HepG2 (cell line): ENCODE measurements at regions not wholly inside any gene's neighbourhood (a gene's known extent, or its start where the extent isn't known, plus 50 kb on each side); places are given as distances from the start of the nearest gene placed in this dataset.

Experiments used
- ATAC-seq: fragments of 200-7000 bp; cut with Tn5 transposase; 3 replicates; pipeline ENCODE4 v1.9.1; 2020; ENCODE audit warnings: mild to moderate bottlenecking, moderate library complexity
- BruUV-seq: library from RNA; stranded (reverse); fragments of 400-500 nt; replicated peaks from 2 replicates; lab custom pipeline; 2021; lab: Mats Ljungman, UMichigan
- CTCF ChIA-PET: fragments of 300-600 bp; formaldehyde crosslinking; extraction: SDS; loops from one replicate; lab custom pipeline; 2021; ENCODE audit warnings: low total read pairs, inconsistent platforms, low intra/inter-chr PET ratio; lab: Yijun Ruan, JAX
- POLR2A ChIA-PET: fragments of 350-600 bp; sonication (Branson Sonifier 250); formaldehyde crosslinking; loops from one replicate; lab custom pipeline; 2020; ENCODE audit warnings: antibody characterized with exemption, inconsistent platforms; lab: Yijun Ruan, JAX
- DNase-seq: peaks from one replicate; pipeline ENCODE4 v3.0.0-alpha.2; 2015; ENCODE audit warnings: low spot score
- FAIRE-seq: peaks from 3 replicates; lab custom pipeline; 2011; peaks lifted over from hg19 to GRCh38; lab: Jason Lieb, UNC
- H2AFZ ChIP-seq: one replicate; pipeline ENCODE4 v1.6.1; 2011; ENCODE audit warnings: low read length, inconsistent platforms
- H3K27ac ChIP-seq: fragments of 300-600 bp; 3 replicates; pipeline ENCODE4 v1.8.0; 2011; ENCODE audit warnings: mixed run types, mild to moderate bottlenecking, mixed read lengths, low read length, inconsistent platforms; ENCODE audit not compliant: insufficient read depth; ENCODE audit errors: extremely low read length
- H3K27me3 ChIP-seq, 2 experiments: fragments of 200-600 bp in 1 of 2; 2 replicates in 1 of 2; 3 replicates in 1 of 2; pipeline versions ENCODE4 v1.6.0 to v1.8.0; 2011; ENCODE audit warnings: low read length in 2 of 2, mild to moderate bottlenecking in 2 of 2, moderate library complexity in 2 of 2, inconsistent platforms in 1 of 2; ENCODE audit not compliant: insufficient read depth in 2 of 2, control insufficient read depth in 1 of 2
- H3K36me3 ChIP-seq, 2 experiments: fragments of 200-600 bp in 1 of 2; replicated peaks in 1 of 2; 2 replicates in 1 of 2; 3 replicates in 1 of 2; pipeline versions ENCODE4 v1.5.1 to v1.8.0; 2011; ENCODE audit warnings: low read length in 2 of 2, inconsistent platforms in 1 of 2; ENCODE audit not compliant: insufficient read depth in 2 of 2, control insufficient read depth in 1 of 2
- H3K4me1 ChIP-seq: 2 replicates; pipeline ENCODE4 v1.5.1; 2012; ENCODE audit warnings: low read length, inconsistent platforms; ENCODE audit not compliant: insufficient read depth
- H3K4me2 ChIP-seq: 2 replicates; pipeline ENCODE4 v1.6.0; 2011; ENCODE audit warnings: low read depth, low read length, inconsistent platforms
- H3K4me3 ChIP-seq, 3 experiments: fragments of 200-600 bp in 1 of 3; sonication (generic), shearing (Covaris generic) in 1 of 3; replicated peaks in 1 of 3; 2 replicates each; pipeline ENCODE4 v1.5.1; 2011 to 2016; ENCODE audit warnings: low read length in 3 of 3, inconsistent platforms in 2 of 3, low read depth in 2 of 3, mild to moderate bottlenecking in 2 of 3, control low read depth in 1 of 3, mixed read lengths in 1 of 3; ENCODE audit not compliant: insufficient read depth in 1 of 3
- H3K79me2 ChIP-seq: one replicate; pipeline ENCODE4 v1.6.1; 2011; ENCODE audit warnings: low read length, inconsistent platforms; ENCODE audit not compliant: insufficient read depth
- H3K9ac ChIP-seq: 2 replicates; pipeline ENCODE4 v1.6.0; 2011; ENCODE audit warnings: mild to moderate bottlenecking, low read depth, low read length, inconsistent platforms; ENCODE audit not compliant: insufficient read depth
- H3K9me3 ChIP-seq: 2 replicates; pipeline ENCODE4 v1.5.1; 2012; ENCODE audit warnings: mild to moderate bottlenecking, low read length
- H4K20me1 ChIP-seq: 2 replicates; pipeline ENCODE4 v1.6.0; 2011; ENCODE audit warnings: inconsistent platforms, mild to moderate bottlenecking, low read length, moderate library complexity; ENCODE audit not compliant: insufficient read depth
- EP300 ChIP-seq, 3 experiments: sonication (generic) in 1 of 3; formaldehyde crosslinking in 1 of 3; IDR thresholded peaks; 2 replicates each; pipeline versions ENCODE4 v1.5.1 to v1.6.1; 2011 to 2020; ENCODE audit warnings: low read depth in 2 of 3, low read length in 2 of 3, borderline replicate concordance in 1 of 3, improper control_type of control experiment in 1 of 3, mild to moderate bottlenecking in 1 of 3, missing genetic modification reagents in 1 of 3, moderate library complexity in 1 of 3
- EZH2 ChIP-seq: conservative IDR thresholded peaks from 2 replicates; pipeline ENCODE4 v1.6.1; 2012; ENCODE audit warnings: mild to moderate bottlenecking, low read depth, low read length, moderate library complexity
- FOXP1 ChIP-seq, 2 experiments: fragments of 450-650 bp in 1 of 2; IDR thresholded peaks; 2 replicates each; pipeline ENCODE4 v1.6.1; 2017 to 2018; ENCODE audit warnings: antibody characterized with exemption in 1 of 2
- GABPB1 ChIP-seq: IDR thresholded peaks from 2 replicates; pipeline ENCODE4 v1.6.1; 2016; ENCODE audit warnings: mild to moderate bottlenecking, missing genetic modification reagents, moderate library complexity, missing compliant biosample characterization
- GATAD1 ChIP-seq: IDR thresholded peaks from 2 replicates; pipeline ENCODE4 v1.6.1; 2016; ENCODE audit warnings: missing genetic modification reagents, missing compliant biosample characterization
- HDAC1 ChIP-seq: sonication (generic); formaldehyde crosslinking; IDR thresholded peaks from 2 replicates; pipeline ENCODE4 v1.5.1; 2020; ENCODE audit warnings: mild to moderate bottlenecking, missing genetic modification reagents
- HNF1B ChIP-seq: sonication (generic); formaldehyde crosslinking; IDR thresholded peaks from 2 replicates; pipeline ENCODE4 v1.5.1; 2020; ENCODE audit warnings: mild to moderate bottlenecking, moderate library complexity, missing genetic modification reagents
- KMT2B ChIP-seq: IDR thresholded peaks from 2 replicates; pipeline ENCODE4 v1.6.1; 2016; ENCODE audit warnings: missing genetic modification reagents, missing compliant biosample characterization
- NCOA2 ChIP-seq: sonication (generic); formaldehyde crosslinking; IDR thresholded peaks from 2 replicates; pipeline ENCODE4 v1.8.0; 2022; ENCODE audit warnings: inconsistent platforms
- NFE2L2 ChIP-seq: fragments of 150-350 bp; IDR thresholded peaks from 2 replicates; pipeline ENCODE4 v1.6.1; 2014; ENCODE audit warnings: low read length
- TARDBP ChIP-seq: sonication (generic); formaldehyde crosslinking; IDR thresholded peaks from 2 replicates; pipeline ENCODE4 v1.8.0; 2022; ENCODE audit warnings: mild to moderate bottlenecking, missing genetic modification reagents
- ZBTB2 ChIP-seq: sonication (generic); formaldehyde crosslinking; IDR thresholded peaks from 2 replicates; pipeline ENCODE4 v1.8.0; 2022; ENCODE audit warnings: low read depth, missing genetic modification reagents
- ZNF451 ChIP-seq: sonication (generic); formaldehyde crosslinking; IDR thresholded peaks from 2 replicates; pipeline ENCODE4 v1.5.0; 2020; ENCODE audit warnings: mild to moderate bottlenecking, missing genetic modification reagents
- ZSCAN29 ChIP-seq: sonication (generic); formaldehyde crosslinking; conservative IDR thresholded peaks from 2 replicates; pipeline ENCODE4 v1.4.0; 2020; ENCODE audit warnings: mild to moderate bottlenecking, missing genetic modification reagents
- WGBS: methylation state at CpG from one replicate; pipeline ENCODE4 v1.1.6; 2017; ENCODE audit warnings: low lambda C conversion rate; 5-methylcytosine and 5-hydroxymethylcytosine counted together
- in situ Hi-C: cut with HindIII; loops from 2 replicates; pipeline ENCODE4 v1.10.0; 2017; ENCODE audit warnings: low pct_unique_long_range_greater_than_20kb; ENCODE audit not compliant: extremely low pct_ligation_motif_present
- intact Hi-C: fragments of 100-400 bp; cut with micrococcal nuclease; formaldehyde crosslinking; loops from one replicate; pipeline ENCODE4 v1.10.0; 2022; ENCODE audit not compliant: unreplicated experiment
- TF ChIP-seq, protein P1 (sequence below): IDR thresholded peaks from 2 replicates; pipeline ENCODE4 v1.6.1; 2016; ENCODE audit warnings: missing compliant biosample characterization, missing genetic modification reagents, borderline replicate concordance

- in situ Hi-C loops, result no loop called here
- no peak overlapping the region for H3K9ac ChIP-seq
- POLR2A ChIA-PET, result no interaction called here
- H3K27ac ChIP-seq, result no peak overlapping the region
- H3K27me3 ChIP-seq, result no peaks in the 10 kb centered on the region
- H3K4me3 ChIP-seq, result no peak overlapping the region
- FAIRE-seq (no peak), ATAC-seq (no peak), DNase-seq (no peak)
- BruUV-seq, result no TSS peak
- H4K20me1 ChIP-seq, result no peaks in the 10 kb centered on the region
- H3K4me1 ChIP-seq, result no peaks in the 10 kb centered on the region
- TF ChIP-seq EZH2 (no peak), GATAD1 (CRISPR knock-in tag) (no peak), ZNF451 (CRISPR knock-in tag) (no peak), ZBTB2 (CRISPR knock-in tag) (no peak), FOXP1 (IDR thresholded peaks at IDR 0.05) (no peak), FOXP1 (CRISPR knock-in tag; IDR thresholded peaks at IDR 0.05) (no peak), KMT2B (CRISPR knock-in tag) (no peak), NFE2L2 (no peak), ZSCAN29 (no peak), HDAC1 (no peak), TARDBP (CRISPR knock-in tag) (no peak), EP300 (IDR thresholded peaks at IDR 0.05; ENCODE audit: low read depth in 2 of 2, low read length in 2 of 2) (no peak), EP300 (CRISPR knock-in tag; IDR thresholded peaks at IDR 0.05; ENCODE audit: borderline replicate concordance) (no peak), HNF1B (CRISPR knock-in tag) (no peak), NCOA2 (CRISPR knock-in tag) (no peak), GABPB1 (CRISPR knock-in tag) (no peak)
- TF ChIP-seq, protein P1, sequence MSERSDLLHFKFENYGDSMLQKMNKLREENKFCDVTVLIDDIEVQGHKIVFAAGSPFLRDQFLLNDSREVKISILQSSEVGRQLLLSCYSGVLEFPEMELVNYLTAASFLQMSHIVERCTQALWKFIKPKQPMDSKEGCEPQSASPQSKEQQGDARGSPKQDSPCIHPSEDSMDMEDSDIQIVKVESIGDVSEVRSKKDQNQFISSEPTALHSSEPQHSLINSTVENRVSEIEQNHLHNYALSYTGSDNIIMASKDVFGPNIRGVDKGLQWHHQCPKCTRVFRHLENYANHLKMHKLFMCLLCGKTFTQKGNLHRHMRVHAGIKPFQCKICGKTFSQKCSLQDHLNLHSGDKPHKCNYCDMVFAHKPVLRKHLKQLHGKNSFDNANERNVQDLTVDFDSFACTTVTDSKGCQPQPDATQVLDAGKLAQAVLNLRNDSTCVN (CRISPR knock-in tag), result no peak
- H3K79me2 ChIP-seq, result no peaks in the 10 kb centered on the region
- H2AFZ ChIP-seq, result no peak overlapping the region
- no peak overlapping the region for H3K4me2 ChIP-seq
- WGBS, result 0% methylated on average over 3 of the region's 3 CpGs
- no peaks in the 10 kb centered on the region for H3K36me3 ChIP-seq
- intact Hi-C loops, result no loop called here
- no peaks in the 10 kb centered on the region for H3K9me3 ChIP-seq
- CTCF ChIA-PET, result no interaction called here
Measured at GRCh38 chr4:35506161-35506560, 738.2 kb downstream of the ARAP2 start.
